IMR-90 (cell line): ENCODE measurements at regions not wholly inside any gene's neighbourhood (a gene's known extent, or its start where the extent isn't known, plus 50 kb on each side); places are given as distances from the start of the nearest gene placed in this dataset.

Experiments
- ATAC-seq: fragments of 200-7000 bp; cut with Tn5 transposase; 2 replicates; pipeline ENCODE4 v1.9.1; 2020; ENCODE audit warnings: low read depth, mild to moderate bottlenecking, moderate library complexity
- BruUV-seq: library from RNA; stranded (reverse); fragments of 400-500 nt; replicated peaks from 2 replicates; lab custom pipeline; 2021; lab: Mats Ljungman, UMichigan
- CTCF ChIA-PET: fragments of 300-600 bp; formaldehyde crosslinking; extraction: SDS; loops from one replicate; lab custom pipeline; 2021; ENCODE audit warnings: antibody characterized with exemption; lab: Yijun Ruan, JAX
- POLR2A ChIA-PET: fragments of 300-600 bp; sonication (Branson Sonifier 250); formaldehyde crosslinking; loops from one replicate; lab custom pipeline; 2022; ENCODE audit warnings: antibody characterized with exemption; ENCODE audit not compliant: unreplicated experiment; lab: Charles Lee
- DNase-seq: peaks from one replicate; pipeline ENCODE4 v3.0.0; 2013
- H2AFZ ChIP-seq: replicated peaks from 2 replicates; pipeline ENCODE3; 2013; ENCODE audit warnings: low read length, mild to moderate bottlenecking; ENCODE audit not compliant: poor library complexity
- H2AK5ac ChIP-seq: 2 replicates; pipeline ENCODE4 v1.6.1; 2013; ENCODE audit warnings: low read depth, low read length, inconsistent platforms
- H2AK9ac ChIP-seq: replicated peaks from 2 replicates; pipeline ENCODE3; 2013; ENCODE audit warnings: mild to moderate bottlenecking, low read depth, low read length, moderate library complexity; ENCODE audit not compliant: poor library complexity
- H2BK120ac ChIP-seq: 2 replicates; pipeline ENCODE4 v1.6.1; 2013; ENCODE audit warnings: low read depth, low read length, inconsistent platforms
- H2BK15ac ChIP-seq: 3 replicates; pipeline ENCODE4 v1.6.1; 2013; ENCODE audit warnings: low read depth, low read length, inconsistent platforms
- H2BK20ac ChIP-seq: 2 replicates; pipeline ENCODE4 v1.6.1; 2013; ENCODE audit warnings: low read depth, mild to moderate bottlenecking, inconsistent platforms, low read length, moderate library complexity
- H2BK5ac ChIP-seq: 2 replicates; pipeline ENCODE4 v1.6.1; 2013; ENCODE audit warnings: mild to moderate bottlenecking, low read depth, low read length, inconsistent platforms; ENCODE audit not compliant: poor library complexity, severe bottlenecking
- H3K14ac ChIP-seq: replicated peaks from 2 replicates; pipeline ENCODE4 v1.6.1; 2013; ENCODE audit warnings: low read depth, low read length, inconsistent platforms
- H3K18ac ChIP-seq: 2 replicates; pipeline ENCODE4 v1.6.1; 2013; ENCODE audit warnings: low read depth, low read length, control low read depth
- H3K23ac ChIP-seq: 2 replicates; pipeline ENCODE4 v1.6.1; 2013; ENCODE audit warnings: low read depth, low read length, inconsistent platforms
- H3K27ac ChIP-seq: 2 replicates; pipeline ENCODE4 v1.5.1; 2013; ENCODE audit warnings: mild to moderate bottlenecking, control low read depth, low read length; ENCODE audit not compliant: insufficient read depth
- H3K27me3 ChIP-seq: 2 replicates; pipeline ENCODE4 v1.6.1; 2013; ENCODE audit warnings: low read length; ENCODE audit not compliant: control insufficient read depth, insufficient read depth
- H3K36me3 ChIP-seq: 2 replicates; pipeline ENCODE4 v1.6.1; 2013; ENCODE audit warnings: low read length, mixed read lengths; ENCODE audit not compliant: control insufficient read depth, insufficient read depth
- H3K4ac ChIP-seq: 2 replicates; pipeline ENCODE4 v1.6.1; 2013; ENCODE audit warnings: low read depth, low read length, inconsistent platforms
- H3K4me1 ChIP-seq: 2 replicates; pipeline ENCODE4 v1.6.1; 2013; ENCODE audit warnings: low read length, mixed read lengths; ENCODE audit not compliant: control insufficient read depth, insufficient read depth
- H3K4me2 ChIP-seq: 2 replicates; pipeline ENCODE4 v1.6.1; 2013; ENCODE audit warnings: low read depth, mild to moderate bottlenecking, control low read depth, low read length, moderate library complexity
- H3K4me3 ChIP-seq: 2 replicates; pipeline ENCODE4 v1.5.1; 2013; ENCODE audit warnings: low read depth, mild to moderate bottlenecking, control low read depth, low read length, moderate library complexity; ENCODE audit not compliant: insufficient read depth
- H3K56ac ChIP-seq: 2 replicates; pipeline ENCODE4 v1.6.1; 2013; ENCODE audit warnings: low read length, inconsistent platforms; ENCODE audit not compliant: insufficient read depth; ENCODE audit errors: extremely low read depth
- H3K79me1 ChIP-seq, 2 experiments: 2 replicates each; pipeline ENCODE4 v1.6.1; 2013; ENCODE audit warnings: low read length in 2 of 2, inconsistent platforms in 1 of 2, low read depth in 1 of 2
- H3K9ac ChIP-seq: 2 replicates; pipeline ENCODE4 v1.6.1; 2013; ENCODE audit warnings: low read depth, low read length, control low read depth
- H3K9me1 ChIP-seq: 2 replicates; pipeline ENCODE4 v1.6.1; 2013; ENCODE audit warnings: low read length, inconsistent platforms; ENCODE audit not compliant: insufficient read depth
- H3K9me3 ChIP-seq: 2 replicates; pipeline ENCODE4 v1.6.1; 2013; ENCODE audit warnings: low read length; ENCODE audit not compliant: control insufficient read depth, insufficient read depth
- H4K20me1 ChIP-seq: 2 replicates; pipeline ENCODE4 v1.6.1; 2013; ENCODE audit warnings: low read length, inconsistent platforms; ENCODE audit not compliant: insufficient read depth
- H4K5ac ChIP-seq: 2 replicates; pipeline ENCODE4 v1.6.1; 2013; ENCODE audit warnings: mild to moderate bottlenecking, low read depth, low read length, control low read depth
- H4K8ac ChIP-seq, 2 experiments: 2 replicates each; pipeline ENCODE4 v1.6.1; 2013; ENCODE audit warnings: low read depth in 2 of 2, low read length in 2 of 2, control low read depth in 1 of 2, inconsistent platforms in 1 of 2
- H4K91ac ChIP-seq: 2 replicates; pipeline ENCODE4 v1.6.1; 2013; ENCODE audit warnings: low read depth, low read length, inconsistent platforms; ENCODE audit not compliant: insufficient read depth
- BHLHE40 ChIP-seq: fragments of 150-350 bp; IDR thresholded peaks from 2 replicates; pipeline ENCODE4 v1.6.1; 2016; ENCODE audit warnings: mild to moderate bottlenecking, low read depth, low read length
- CEBPB ChIP-seq: IDR thresholded peaks from 2 replicates; pipeline ENCODE4 v1.6.1; 2012; ENCODE audit warnings: low read depth, low read length, improper control_type of control experiment
- CHD1 ChIP-seq: IDR thresholded peaks from 2 replicates; pipeline ENCODE4 v1.6.1; 2012; ENCODE audit warnings: low read depth, low read length, improper control_type of control experiment
- CTCF ChIP-seq: conservative IDR thresholded peaks from 2 replicates; pipeline ENCODE4 v1.5.1; 2012; ENCODE audit warnings: mild to moderate bottlenecking, low read depth, low read length, improper control_type of control experiment
- ELK1 ChIP-seq: fragments of 150-350 bp; IDR thresholded peaks from 2 replicates; pipeline ENCODE4 v1.6.1; 2016; ENCODE audit warnings: low read depth, mild to moderate bottlenecking, low read length, moderate library complexity, borderline replicate concordance
- FOS ChIP-seq: fragments of 150-350 bp; IDR thresholded peaks from 2 replicates; pipeline ENCODE4 v1.6.1; 2016; ENCODE audit warnings: low read depth, low read length
- MAFK ChIP-seq: IDR thresholded peaks from 2 replicates; pipeline ENCODE4 v1.6.1; 2012; ENCODE audit warnings: low read depth, low read length, improper control_type of control experiment
- MAZ ChIP-seq: IDR thresholded peaks from 2 replicates; pipeline ENCODE4 v1.6.1; 2012; ENCODE audit warnings: low read depth, mild to moderate bottlenecking, low read length, improper control_type of control experiment, moderate library complexity, borderline replicate concordance
- MXI1 ChIP-seq: IDR thresholded peaks from 2 replicates; pipeline ENCODE4 v1.6.1; 2012; ENCODE audit warnings: low read depth, mild to moderate bottlenecking, low read length, moderate library complexity, borderline replicate concordance
- NFE2L2 ChIP-seq: fragments of 150-350 bp; IDR thresholded peaks from 2 replicates; pipeline ENCODE4 v1.6.1; 2016; ENCODE audit warnings: low read depth, mild to moderate bottlenecking, low read length
- POLR2A ChIP-seq: IDR thresholded peaks from 2 replicates; pipeline ENCODE4 v1.6.1; 2012; ENCODE audit warnings: mild to moderate bottlenecking, low read depth, low read length
- RAD21 ChIP-seq: IDR thresholded peaks from 2 replicates; pipeline ENCODE4 v1.6.1; 2012; ENCODE audit warnings: low read length, improper control_type of control experiment
- RCOR1 ChIP-seq: IDR thresholded peaks from 2 replicates; pipeline ENCODE4 v1.6.1; 2012; ENCODE audit warnings: mild to moderate bottlenecking, low read length, improper control_type of control experiment; ENCODE audit not compliant: insufficient replicate concordance
- RFX5 ChIP-seq: IDR thresholded peaks from 2 replicates; pipeline ENCODE4 v1.8.0; 2012; ENCODE audit warnings: low read depth, mild to moderate bottlenecking, low read length, moderate library complexity
- SMC3 ChIP-seq: fragments of 150-350 bp; IDR thresholded peaks from 2 replicates; pipeline ENCODE4 v1.6.1; 2016; ENCODE audit warnings: low read depth, mild to moderate bottlenecking, antibody characterized with exemption, low read length, moderate library complexity
- USF2 ChIP-seq: fragments of 150-350 bp; IDR thresholded peaks from 2 replicates; pipeline ENCODE4 v1.6.1; 2017; ENCODE audit warnings: mild to moderate bottlenecking, antibody characterized with exemption, low read length, low read depth
- dilution Hi-C: fragments of 300-500 bp; cut with HindIII; formaldehyde crosslinking; loops from one replicate; pipeline ENCODE4 v1.14.3; 2018; ENCODE audit warnings: low sequenced_read_pairs; ENCODE audit not compliant: unreplicated experiment
- in situ Hi-C: fragments of 300-500 bp; cut with MboI; formaldehyde crosslinking; loops from 3 replicates; pipeline ENCODE4 v1.14.3; 2019; ENCODE audit warnings: low sequenced_read_pairs, inconsistent platforms, mixed read lengths
- intact Hi-C: fragments of 100-400 bp; cut with micrococcal nuclease; formaldehyde crosslinking; loops from 2 replicates; pipeline ENCODE4 v1.10.0; 2022

- Histone ChIP-seq H3K9me1 (peaks cover 6% of the 10 kb centered on the region), H2BK20ac (peak overlapping the region; percentile 45), H4K5ac (no peak overlapping the region), H3K23ac (no peak overlapping the region), H3K4ac (peak overlapping the region; percentile 50), H3K56ac (no peak overlapping the region), H3K4me2 (no peak overlapping the region), H4K91ac (peak overlapping the region; percentile 4; the same call in 1 of the 2 replicates), H2AK9ac (peak overlapping the region; percentile 44), H4K20me1 (no peaks in the 10 kb centered on the region), H3K27me3 (no peaks in the 10 kb centered on the region), H3K4me3 (no peak overlapping the region), H3K27ac (no peak overlapping the region), H3K9ac (no peak overlapping the region), H2BK5ac (no peak overlapping the region), H2BK120ac (peak overlapping the region; percentile 14), H3K79me1 (no peaks in the 10 kb centered on the region), H2AFZ (peak overlapping the region; percentile 13), H2AK5ac (peak overlapping the region; percentile 68), H3K14ac (0 out of 2 replicates have a peak overlapping the region, but pooled peaks have one; percentile 49), H3K36me3 (no peaks in the 10 kb centered on the region), H3K18ac (peak overlapping the region; percentile 6; the same call in 1 of the 2 replicates), H2BK15ac (peak overlapping the region; percentile 35; the same call in 1 of the 3 replicates), H3K4me1 (no peaks in the 10 kb centered on the region), H4K8ac (peak overlapping the region in 1 of 2 experiments; percentile 5; a peak in 1 of 4 replicates), H3K9me3 (0 out of 2 replicates have a peak, but pooled peaks cover 3% of the 10 kb centered on the region)
- ATAC-seq (no peak), DNase-seq (no peak)
- BruUV-seq = no TSS peak
- TF ChIP-seq RAD21 (no peak), NFE2L2 (no peak), BHLHE40 (no peak), MAZ (no peak), CTCF (no peak), SMC3 (no peak), MXI1 (no peak), USF2 (no peak), CHD1 (no peak), CEBPB (no peak), FOS (no peak), RFX5 (no peak), MAFK (no peak), RCOR1 (no peak), ELK1 (no peak), POLR2A (no peak)
- in situ Hi-C loops = no loop called here
- CTCF ChIA-PET = no interaction called here
- dilution Hi-C loops = no loop called here
- POLR2A ChIA-PET = no interaction called here
- intact Hi-C loops = no loop called here
Measured at GRCh38 chr11:15671216-15671615, 556.5 kb downstream of the INSC start.
